ENCODE measurements at regions not wholly inside any gene's neighbourhood (a gene's known extent, or its start where the extent isn't known, plus 50 kb on each side); places are given as distances from the start of the nearest gene placed in this dataset.

DNA sequence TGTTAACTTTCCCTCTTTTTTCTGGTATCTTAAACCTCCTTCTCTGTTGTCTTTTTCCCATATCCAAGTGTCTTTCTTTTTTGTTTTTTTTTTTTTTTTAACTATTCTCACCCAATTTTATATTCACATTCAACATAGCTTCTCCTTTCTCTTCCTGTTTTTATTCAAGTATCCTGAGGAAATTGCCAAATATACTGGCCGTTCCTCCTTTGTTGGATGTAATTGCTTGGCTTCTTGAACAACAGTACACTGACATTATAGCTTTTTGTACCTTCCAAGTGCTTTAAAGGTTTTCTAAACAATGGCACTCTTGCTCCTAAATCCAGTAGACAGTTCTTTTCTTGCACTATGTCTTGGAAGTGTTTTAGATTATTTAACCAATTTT lies 1146.8 kb downstream of the MAT2B start:
- H3K27ac ChIP-seq, result no peak overlapping the region
- no peak for TF ChIP-seq ZFX (IDR thresholded peaks at IDR 0.05; ENCODE audit: borderline replicate concordance)
- TF ChIP-seq, protein P1, sequence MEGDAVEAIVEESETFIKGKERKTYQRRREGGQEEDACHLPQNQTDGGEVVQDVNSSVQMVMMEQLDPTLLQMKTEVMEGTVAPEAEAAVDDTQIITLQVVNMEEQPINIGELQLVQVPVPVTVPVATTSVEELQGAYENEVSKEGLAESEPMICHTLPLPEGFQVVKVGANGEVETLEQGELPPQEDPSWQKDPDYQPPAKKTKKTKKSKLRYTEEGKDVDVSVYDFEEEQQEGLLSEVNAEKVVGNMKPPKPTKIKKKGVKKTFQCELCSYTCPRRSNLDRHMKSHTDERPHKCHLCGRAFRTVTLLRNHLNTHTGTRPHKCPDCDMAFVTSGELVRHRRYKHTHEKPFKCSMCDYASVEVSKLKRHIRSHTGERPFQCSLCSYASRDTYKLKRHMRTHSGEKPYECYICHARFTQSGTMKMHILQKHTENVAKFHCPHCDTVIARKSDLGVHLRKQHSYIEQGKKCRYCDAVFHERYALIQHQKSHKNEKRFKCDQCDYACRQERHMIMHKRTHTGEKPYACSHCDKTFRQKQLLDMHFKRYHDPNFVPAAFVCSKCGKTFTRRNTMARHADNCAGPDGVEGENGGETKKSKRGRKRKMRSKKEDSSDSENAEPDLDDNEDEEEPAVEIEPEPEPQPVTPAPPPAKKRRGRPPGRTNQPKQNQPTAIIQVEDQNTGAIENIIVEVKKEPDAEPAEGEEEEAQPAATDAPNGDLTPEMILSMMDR (IDR thresholded peaks at IDR 0.05), result no peak

DNA sequence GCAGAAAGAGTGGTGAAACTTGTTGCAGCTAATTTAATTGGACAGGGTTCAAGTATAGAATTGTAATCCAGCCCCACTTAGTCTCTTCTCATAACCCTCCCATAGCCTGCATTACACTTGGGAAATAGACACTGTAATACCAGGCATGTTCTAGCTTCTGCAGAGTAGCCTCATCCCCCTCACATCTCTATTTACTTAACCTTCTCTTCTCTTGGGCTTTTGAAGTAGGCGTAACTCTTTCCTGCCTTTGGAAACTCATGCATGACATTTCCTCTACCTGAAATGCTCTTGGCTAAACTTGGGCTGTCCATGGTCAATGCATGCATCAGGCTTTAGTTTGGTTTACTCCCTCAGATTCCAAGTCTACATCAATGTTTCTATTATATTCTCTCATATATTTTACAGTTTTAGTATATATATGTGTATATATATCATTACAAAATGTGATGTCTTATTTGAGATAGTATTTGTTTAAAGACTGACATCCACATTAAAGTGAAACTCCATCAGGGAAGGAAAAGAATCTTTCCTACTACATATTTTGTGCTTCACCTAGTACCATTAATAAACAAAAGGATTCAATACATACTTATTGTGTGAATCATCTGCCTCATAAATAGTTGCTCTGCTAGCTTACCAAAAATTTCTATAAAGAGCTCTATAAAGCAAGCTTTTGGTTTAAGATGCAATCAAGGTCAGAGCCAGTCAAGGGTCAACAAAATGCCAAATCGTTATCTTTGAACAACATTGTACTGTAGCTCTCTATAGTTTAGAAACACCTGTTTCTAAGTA lies 1158.0 kb downstream of the MAT2B start:
- TF ChIP-seq, protein P1 (IDR thresholded peaks at IDR 0.05), result no peak
- TF ChIP-seq ZFX (IDR thresholded peaks at IDR 0.05; ENCODE audit: borderline replicate concordance), result no peak

DNA sequence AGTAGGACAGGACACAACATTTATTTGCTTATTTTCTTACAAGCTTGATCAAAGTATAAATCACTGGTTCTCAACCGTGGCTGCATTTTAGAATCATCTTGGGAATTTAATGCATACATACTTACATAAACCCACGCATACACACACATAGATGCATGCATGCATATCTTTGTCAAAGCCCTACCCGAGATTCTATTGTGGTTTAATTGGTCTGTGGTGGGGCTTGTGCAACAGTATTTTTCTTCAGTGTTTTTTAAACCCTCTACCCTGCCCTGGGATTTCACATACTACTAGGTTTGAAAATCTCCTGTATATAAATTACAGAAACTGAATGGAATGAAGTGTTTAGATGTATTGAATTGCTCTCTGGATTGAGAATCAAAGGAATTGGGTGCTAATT lies 1166.2 kb downstream of the MAT2B start:
- TF ChIP-seq ZFX (IDR thresholded peaks at IDR 0.05; ENCODE audit: borderline replicate concordance), result no peak
- TF ChIP-seq, protein P1 (IDR thresholded peaks at IDR 0.05), result no peak
- H3K27ac ChIP-seq, result no peak overlapping the region

More for the DNA sequence above, 1158.0 kb downstream of the MAT2B start:
- no peak overlapping the region for H3K27ac ChIP-seq

DNA sequence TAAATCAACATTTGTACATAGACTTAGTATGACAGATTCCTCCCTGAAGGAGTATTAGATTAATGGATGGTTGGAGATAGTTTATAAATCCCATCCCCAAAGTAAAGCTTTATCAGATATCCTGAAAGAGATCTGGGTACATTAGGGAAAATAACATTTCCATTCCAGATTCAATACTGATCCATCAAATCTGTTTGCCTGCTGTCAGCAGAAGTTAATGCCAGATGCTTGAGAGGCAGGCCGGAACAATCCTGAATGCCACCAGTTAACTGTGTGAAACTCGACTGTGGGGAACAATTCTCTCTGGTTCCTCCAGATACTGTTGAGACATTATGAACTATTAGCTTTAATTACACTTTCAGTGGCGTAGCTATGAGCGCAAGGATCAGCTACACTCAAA lies 1166.8 kb downstream of the MAT2B start:
- H3K27ac ChIP-seq, result no peak overlapping the region
- TF ChIP-seq ZFX (IDR thresholded peaks at IDR 0.05; ENCODE audit: borderline replicate concordance), result no peak
- TF ChIP-seq, protein P1 (IDR thresholded peaks at IDR 0.05), result no peak

DNA sequence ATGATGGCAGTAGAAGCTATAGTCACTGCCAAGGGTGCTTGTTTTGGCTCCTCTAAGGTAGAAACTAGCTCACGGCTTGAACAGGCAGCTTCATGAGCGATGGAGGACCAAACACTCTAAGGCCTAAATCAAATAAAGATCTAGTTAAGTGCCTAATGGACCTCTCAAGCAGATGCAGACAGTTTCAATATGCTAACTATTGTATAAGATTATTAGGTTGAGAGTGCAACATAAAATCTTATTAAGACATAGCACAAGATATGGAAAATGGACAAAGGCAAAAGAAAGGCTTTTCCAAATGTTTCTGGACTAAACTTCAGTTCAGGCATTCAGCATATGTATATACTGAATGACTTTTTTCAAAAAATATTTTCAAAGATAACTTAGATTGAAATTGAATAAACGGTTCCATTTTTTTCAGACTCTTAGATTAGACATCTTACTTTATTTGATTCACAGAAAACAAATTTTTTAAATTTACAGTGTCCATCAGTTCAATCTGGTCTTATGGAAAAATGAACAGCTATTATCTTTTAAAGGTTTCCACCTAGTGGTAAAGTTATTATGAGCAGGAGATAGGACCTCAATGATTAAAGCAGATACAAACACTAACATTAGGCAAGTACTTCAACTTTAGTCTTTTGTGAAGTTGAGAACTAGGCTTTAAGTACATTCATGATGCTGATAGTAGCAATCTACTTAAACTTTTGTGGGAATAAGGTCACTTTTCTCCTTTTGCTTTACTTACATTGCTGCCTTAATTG lies 1167.7 kb downstream of the MAT2B start:
- H3K27ac ChIP-seq, result no peak overlapping the region
- TF ChIP-seq, protein P1 (IDR thresholded peaks at IDR 0.05), result peak; percentile 62
- TF ChIP-seq ZFX (IDR thresholded peaks at IDR 0.05; ENCODE audit: borderline replicate concordance), result no peak

DNA sequence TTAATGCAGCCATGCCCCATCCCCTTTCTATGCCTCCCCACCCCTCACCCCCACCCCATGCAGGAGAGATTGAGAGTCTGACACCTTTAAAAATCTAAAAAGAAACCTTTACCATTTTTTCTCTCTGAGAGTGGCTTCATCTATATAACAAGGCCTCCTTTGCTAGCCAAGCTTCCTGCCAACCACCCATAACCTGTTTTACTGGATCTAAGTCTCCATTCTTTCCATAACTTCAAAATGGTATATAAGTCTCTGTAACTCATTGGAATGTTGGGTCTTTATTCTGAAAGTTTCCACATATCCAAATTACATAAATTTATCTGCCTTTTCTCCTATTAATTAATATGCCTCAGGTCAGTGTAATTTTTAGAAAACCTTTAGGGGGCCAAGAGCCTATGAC lies 1174.0 kb downstream of the MAT2B start:
- no peak for TF ChIP-seq ZFX (IDR thresholded peaks at IDR 0.05; ENCODE audit: borderline replicate concordance)
- TF ChIP-seq, protein P1 (IDR thresholded peaks at IDR 0.05), result no peak
- no peak overlapping the region for H3K27ac ChIP-seq

DNA sequence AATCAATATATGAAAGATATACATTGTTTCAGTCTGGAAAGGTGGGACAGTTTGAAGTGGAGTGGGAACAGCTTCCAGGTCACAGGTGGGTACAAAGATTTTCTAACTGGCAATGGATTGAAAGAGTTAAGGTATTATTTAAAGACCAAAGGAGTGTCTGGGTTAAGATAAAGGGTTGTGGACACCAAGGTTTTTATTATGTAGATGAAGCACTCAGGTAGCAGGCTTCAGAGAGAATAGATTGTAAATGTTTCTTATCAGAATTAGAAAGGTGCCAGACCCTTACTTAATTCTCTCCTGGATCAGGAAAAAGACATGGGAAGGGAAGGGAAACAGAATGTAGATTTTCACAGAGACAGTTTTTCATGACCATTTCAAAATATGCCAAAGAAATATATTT lies 1174.8 kb downstream of the MAT2B start:
- no peak overlapping the region for H3K27ac ChIP-seq

More for the DNA sequence above, 1174.8 kb downstream of the MAT2B start:
- TF ChIP-seq, protein P1 (IDR thresholded peaks at IDR 0.05), result no peak
- no peak for TF ChIP-seq ZFX (IDR thresholded peaks at IDR 0.05; ENCODE audit: borderline replicate concordance)
